ENCODE measurements at regions not wholly inside any gene's neighbourhood (a gene's known extent, or its start where the extent isn't known, plus 50 kb on each side); places are given as distances from the start of the nearest gene placed in this dataset.

DNA sequence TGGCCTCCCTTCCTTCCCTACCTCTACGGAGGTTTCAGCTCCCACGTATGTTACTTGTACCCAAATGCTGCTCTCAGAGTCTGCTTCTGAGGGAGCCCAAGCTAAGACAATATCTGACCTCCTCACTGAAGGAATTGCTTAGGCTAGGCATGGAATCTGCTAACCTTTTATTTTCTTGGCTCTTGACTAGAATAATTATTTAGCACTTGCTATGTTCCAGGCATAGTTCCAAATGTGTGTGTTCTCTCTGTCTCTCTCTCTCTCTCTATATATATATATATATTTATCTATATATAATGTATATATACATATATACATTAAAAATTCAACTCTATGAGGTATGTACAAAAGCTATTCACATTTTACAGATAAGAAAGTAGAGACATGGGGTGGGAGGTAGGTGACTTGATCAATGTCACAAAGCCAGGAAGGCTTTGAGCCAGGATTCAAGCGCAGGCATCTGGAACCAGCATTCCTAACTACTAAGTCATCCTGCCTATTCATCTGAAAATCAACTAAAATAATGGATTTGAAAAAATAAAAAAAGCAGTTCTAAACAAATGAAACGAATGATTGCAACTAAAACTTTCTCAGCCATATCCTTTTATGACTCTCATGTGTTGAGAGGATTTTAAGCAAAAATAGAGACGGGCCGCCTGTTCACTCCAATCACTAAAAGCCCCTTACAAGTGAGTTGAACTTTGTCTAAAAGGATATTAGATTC lies 189.7 kb upstream of the JAG1 start:
- DNase-seq (ENCODE audit: low read depth, low spot score) = no peak
- RAD21 ChIA-PET (ENCODE audit: unreplicated experiment) = no interaction called here

More for the DNA sequence above, 189.7 kb upstream of the JAG1 start:
- 36% methylated on average over 6 of the region's 6 CpGs for WGBS (ENCODE audit: insufficient coverage, insufficient replicate concordance, low lambda C conversion rate, missing lambda C conversion rate)
- ChIA-PET SMC1A (ENCODE audit: uncharacterized antibody, unreplicated experiment) (no interaction called here), CTCF (no interaction called here), POLR2A (no interaction called here)
- ATAC-seq (no peak), FAIRE-seq (no peak)
- no peak overlapping the region for H3K27ac ChIP-seq (ENCODE audit: control insufficient read depth, insufficient read depth)
- no peak overlapping the region for H2AFZ ChIP-seq (ENCODE audit: control insufficient read depth, low read depth, low read length)
- H3K4me2 ChIP-seq (ENCODE audit: control insufficient read depth, insufficient read depth) = no peak overlapping the region
- in situ Hi-C loops (cut with MboI) (no loop called here), intact Hi-C loops (cut with micrococcal nuclease; ENCODE audit: unreplicated experiment) (loop anchor here (10.0 kb wide), 1 partner anchor 411 kb away; no protein-coding TSS in a partner anchor)
- H3K79me2 ChIP-seq (ENCODE audit: control insufficient read depth, insufficient read depth, low read length) = no peaks in the 10 kb centered on the region
- no TSS peak for BruUV-seq (replicated peaks)
- no peak overlapping the region for H3K9ac ChIP-seq (ENCODE audit: control insufficient read depth, insufficient read depth, low read length)
- H4K20me1 ChIP-seq (ENCODE audit: control insufficient read depth, insufficient read depth) = no peaks in the 10 kb centered on the region
- H3K36me3 ChIP-seq (ENCODE audit: control insufficient read depth in 2 of 2, insufficient read depth in 2 of 2, low read length in 1 of 2) = no peaks in the 10 kb centered on the region
- H3K27me3 ChIP-seq (replicated peaks in 1 of 2; ENCODE audit: control insufficient read depth in 2 of 2, insufficient read depth in 2 of 2, low read length in 1 of 2) = no peaks in the 10 kb centered on the region
- no peak for TF ChIP-seq ATF7 (IDR thresholded peaks at IDR 0.05; ENCODE audit: low read depth)
- no peak for TF ChIP-seq TCF12 (IDR thresholded peaks at IDR 0.05; ENCODE audit: low read depth, low read length)
- TF ChIP-seq MEF2A (IDR thresholded peaks at IDR 0.05; ENCODE audit: insufficient read depth, low read depth, low read length) = no peak
- TF ChIP-seq RELA (IDR thresholded peaks at IDR 0.05; ENCODE audit: borderline replicate concordance, partially characterized antibody) = no peak
- TF ChIP-seq, protein P1, sequence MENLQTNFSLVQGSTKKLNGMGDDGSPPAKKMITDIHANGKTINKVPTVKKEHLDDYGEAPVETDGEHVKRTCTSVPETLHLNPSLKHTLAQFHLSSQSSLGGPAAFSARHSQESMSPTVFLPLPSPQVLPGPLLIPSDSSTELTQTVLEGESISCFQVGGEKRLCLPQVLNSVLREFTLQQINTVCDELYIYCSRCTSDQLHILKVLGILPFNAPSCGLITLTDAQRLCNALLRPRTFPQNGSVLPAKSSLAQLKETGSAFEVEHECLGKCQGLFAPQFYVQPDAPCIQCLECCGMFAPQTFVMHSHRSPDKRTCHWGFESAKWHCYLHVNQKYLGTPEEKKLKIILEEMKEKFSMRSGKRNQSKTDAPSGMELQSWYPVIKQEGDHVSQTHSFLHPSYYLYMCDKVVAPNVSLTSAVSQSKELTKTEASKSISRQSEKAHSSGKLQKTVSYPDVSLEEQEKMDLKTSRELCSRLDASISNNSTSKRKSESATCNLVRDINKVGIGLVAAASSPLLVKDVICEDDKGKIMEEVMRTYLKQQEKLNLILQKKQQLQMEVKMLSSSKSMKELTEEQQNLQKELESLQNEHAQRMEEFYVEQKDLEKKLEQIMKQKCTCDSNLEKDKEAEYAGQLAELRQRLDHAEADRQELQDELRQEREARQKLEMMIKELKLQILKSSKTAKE (IDR thresholded peaks at IDR 0.05; ENCODE audit: low read depth, poor library complexity, severe bottlenecking) = no peak
- no peak for TF ChIP-seq PAX8 (IDR thresholded peaks at IDR 0.05)
- TF ChIP-seq ZNF622 (IDR thresholded peaks at IDR 0.05) = no peak
- TF ChIP-seq ZBED1 (IDR thresholded peaks at IDR 0.05; ENCODE audit: borderline replicate concordance) = no peak
- TF ChIP-seq, protein P2, sequence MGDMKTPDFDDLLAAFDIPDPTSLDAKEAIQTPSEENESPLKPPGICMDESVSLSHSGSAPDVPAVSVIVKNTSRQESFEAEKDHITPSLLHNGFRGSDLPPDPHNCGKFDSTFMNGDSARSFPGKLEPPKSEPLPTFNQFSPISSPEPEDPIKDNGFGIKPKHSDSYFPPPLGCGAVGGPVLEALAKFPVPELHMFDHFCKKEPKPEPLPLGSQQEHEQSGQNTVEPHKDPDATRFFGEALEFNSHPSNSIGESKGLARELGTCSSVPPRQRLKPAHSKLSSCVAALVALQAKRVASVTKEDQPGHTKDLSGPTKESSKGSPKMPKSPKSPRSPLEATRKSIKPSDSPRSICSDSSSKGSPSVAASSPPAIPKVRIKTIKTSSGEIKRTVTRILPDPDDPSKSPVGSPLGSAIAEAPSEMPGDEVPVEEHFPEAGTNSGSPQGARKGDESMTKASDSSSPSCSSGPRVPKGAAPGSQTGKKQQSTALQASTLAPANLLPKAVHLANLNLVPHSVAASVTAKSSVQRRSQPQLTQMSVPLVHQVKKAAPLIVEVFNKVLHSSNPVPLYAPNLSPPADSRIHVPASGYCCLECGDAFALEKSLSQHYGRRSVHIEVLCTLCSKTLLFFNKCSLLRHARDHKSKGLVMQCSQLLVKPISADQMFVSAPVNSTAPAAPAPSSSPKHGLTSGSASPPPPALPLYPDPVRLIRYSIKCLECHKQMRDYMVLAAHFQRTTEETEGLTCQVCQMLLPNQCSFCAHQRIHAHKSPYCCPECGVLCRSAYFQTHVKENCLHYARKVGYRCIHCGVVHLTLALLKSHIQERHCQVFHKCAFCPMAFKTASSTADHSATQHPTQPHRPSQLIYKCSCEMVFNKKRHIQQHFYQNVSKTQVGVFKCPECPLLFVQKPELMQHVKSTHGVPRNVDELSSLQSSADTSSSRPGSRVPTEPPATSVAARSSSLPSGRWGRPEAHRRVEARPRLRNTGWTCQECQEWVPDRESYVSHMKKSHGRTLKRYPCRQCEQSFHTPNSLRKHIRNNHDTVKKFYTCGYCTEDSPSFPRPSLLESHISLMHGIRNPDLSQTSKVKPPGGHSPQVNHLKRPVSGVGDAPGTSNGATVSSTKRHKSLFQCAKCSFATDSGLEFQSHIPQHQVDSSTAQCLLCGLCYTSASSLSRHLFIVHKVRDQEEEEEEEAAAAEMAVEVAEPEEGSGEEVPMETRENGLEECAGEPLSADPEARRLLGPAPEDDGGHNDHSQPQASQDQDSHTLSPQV (IDR thresholded peaks at IDR 0.05) = no peak
- TF ChIP-seq MYC (IDR thresholded peaks at IDR 0.05; ENCODE audit: insufficient read depth, insufficient read length, insufficient replicate concordance, low read length, severe bottlenecking) = no peak
- TF ChIP-seq EED (IDR thresholded peaks at IDR 0.05; ENCODE audit: low read depth) = no peak
- TF ChIP-seq USF2 (IDR thresholded peaks at IDR 0.05; ENCODE audit: borderline replicate concordance, low read depth, low read length) = no peak
- no peak for TF ChIP-seq SUZ12 (IDR thresholded peaks at IDR 0.05; ENCODE audit: unreplicated experiment)
- no peaks in the 10 kb centered on the region for H3K4me1 ChIP-seq (ENCODE audit: control insufficient read depth, insufficient read depth, low read length)
- no peaks in the 10 kb centered on the region for H3K9me3 ChIP-seq (replicated peaks; ENCODE audit: control insufficient read depth, insufficient read depth, low read length)
- H3K4me3 ChIP-seq = no peak overlapping the region

Measured in GM12878 (cell line).